GM12892 (cell line): ENCODE measurements at regions not wholly inside any gene's neighbourhood (a gene's known extent, or its start where the extent isn't known, plus 50 kb on each side); places are given as distances from the start of the nearest gene placed in this dataset.

ENCODE experiments used
- POLR2A ChIP-seq: IDR thresholded peaks from 2 replicates; pipeline ENCODE4 v1.6.1; 2011; ENCODE audit warnings: low read depth, low read length, control low read depth
- POLR2AphosphoS5 ChIP-seq: IDR thresholded peaks from 2 replicates; pipeline ENCODE4 v1.6.1; 2011; ENCODE audit warnings: low read depth, low read length, control low read depth
- TAF1 ChIP-seq: IDR thresholded peaks from 2 replicates; pipeline ENCODE4 v1.6.1; 2011; ENCODE audit warnings: low read depth, mild to moderate bottlenecking, control low read depth, low read length, borderline replicate concordance

- TF ChIP-seq POLR2A (no peak), POLR2AphosphoS5 (no peak), TAF1 (no peak)
Observed at GRCh38 chr7:32224276-32224675, 154.1 kb upstream of the PDE1C start.
